IMR-90 (cell line): ENCODE measurements at regions not wholly inside any gene's neighbourhood (a gene's known extent, or its start where the extent isn't known, plus 50 kb on each side); places are given as distances from the start of the nearest gene placed in this dataset.

ENCODE experiments used
- ATAC-seq: fragments of 200-7000 bp; cut with Tn5 transposase; 2 replicates; pipeline ENCODE4 v1.9.1; 2020; ENCODE audit warnings: low read depth, mild to moderate bottlenecking, moderate library complexity
- BruUV-seq: library from RNA; stranded (reverse); fragments of 400-500 nt; replicated peaks from 2 replicates; lab custom pipeline; 2021; lab: Mats Ljungman, UMichigan
- CTCF ChIA-PET: fragments of 300-600 bp; formaldehyde crosslinking; extraction: SDS; loops from one replicate; lab custom pipeline; 2021; ENCODE audit warnings: antibody characterized with exemption; lab: Yijun Ruan, JAX
- POLR2A ChIA-PET: fragments of 300-600 bp; sonication (Branson Sonifier 250); formaldehyde crosslinking; loops from one replicate; lab custom pipeline; 2022; ENCODE audit warnings: antibody characterized with exemption; ENCODE audit not compliant: unreplicated experiment; lab: Charles Lee
- DNase-seq: peaks from one replicate; pipeline ENCODE4 v3.0.0; 2013
- H2AFZ ChIP-seq: replicated peaks from 2 replicates; pipeline ENCODE3; 2013; ENCODE audit warnings: low read length, mild to moderate bottlenecking; ENCODE audit not compliant: poor library complexity
- H2AK5ac ChIP-seq: 2 replicates; pipeline ENCODE4 v1.6.1; 2013; ENCODE audit warnings: low read depth, low read length, inconsistent platforms
- H2AK9ac ChIP-seq: replicated peaks from 2 replicates; pipeline ENCODE3; 2013; ENCODE audit warnings: mild to moderate bottlenecking, low read depth, low read length, moderate library complexity; ENCODE audit not compliant: poor library complexity
- H2BK120ac ChIP-seq: 2 replicates; pipeline ENCODE4 v1.6.1; 2013; ENCODE audit warnings: low read depth, low read length, inconsistent platforms
- H2BK15ac ChIP-seq: 3 replicates; pipeline ENCODE4 v1.6.1; 2013; ENCODE audit warnings: low read depth, low read length, inconsistent platforms
- H2BK20ac ChIP-seq: 2 replicates; pipeline ENCODE4 v1.6.1; 2013; ENCODE audit warnings: low read depth, mild to moderate bottlenecking, inconsistent platforms, low read length, moderate library complexity
- H2BK5ac ChIP-seq: 2 replicates; pipeline ENCODE4 v1.6.1; 2013; ENCODE audit warnings: mild to moderate bottlenecking, low read depth, low read length, inconsistent platforms; ENCODE audit not compliant: poor library complexity, severe bottlenecking
- H3K14ac ChIP-seq: replicated peaks from 2 replicates; pipeline ENCODE4 v1.6.1; 2013; ENCODE audit warnings: low read depth, low read length, inconsistent platforms
- H3K18ac ChIP-seq: 2 replicates; pipeline ENCODE4 v1.6.1; 2013; ENCODE audit warnings: low read depth, low read length, control low read depth
- H3K23ac ChIP-seq: 2 replicates; pipeline ENCODE4 v1.6.1; 2013; ENCODE audit warnings: low read depth, low read length, inconsistent platforms
- H3K27ac ChIP-seq: 2 replicates; pipeline ENCODE4 v1.5.1; 2013; ENCODE audit warnings: mild to moderate bottlenecking, control low read depth, low read length; ENCODE audit not compliant: insufficient read depth
- H3K27me3 ChIP-seq: 2 replicates; pipeline ENCODE4 v1.6.1; 2013; ENCODE audit warnings: low read length; ENCODE audit not compliant: control insufficient read depth, insufficient read depth
- H3K36me3 ChIP-seq: 2 replicates; pipeline ENCODE4 v1.6.1; 2013; ENCODE audit warnings: low read length, mixed read lengths; ENCODE audit not compliant: control insufficient read depth, insufficient read depth
- H3K4ac ChIP-seq: 2 replicates; pipeline ENCODE4 v1.6.1; 2013; ENCODE audit warnings: low read depth, low read length, inconsistent platforms
- H3K4me1 ChIP-seq: 2 replicates; pipeline ENCODE4 v1.6.1; 2013; ENCODE audit warnings: low read length, mixed read lengths; ENCODE audit not compliant: control insufficient read depth, insufficient read depth
- H3K4me2 ChIP-seq: 2 replicates; pipeline ENCODE4 v1.6.1; 2013; ENCODE audit warnings: low read depth, mild to moderate bottlenecking, control low read depth, low read length, moderate library complexity
- H3K4me3 ChIP-seq: 2 replicates; pipeline ENCODE4 v1.5.1; 2013; ENCODE audit warnings: low read depth, mild to moderate bottlenecking, control low read depth, low read length, moderate library complexity; ENCODE audit not compliant: insufficient read depth
- H3K56ac ChIP-seq: 2 replicates; pipeline ENCODE4 v1.6.1; 2013; ENCODE audit warnings: low read length, inconsistent platforms; ENCODE audit not compliant: insufficient read depth; ENCODE audit errors: extremely low read depth
- H3K79me1 ChIP-seq, 2 experiments: 2 replicates each; pipeline ENCODE4 v1.6.1; 2013; ENCODE audit warnings: low read length in 2 of 2, inconsistent platforms in 1 of 2, low read depth in 1 of 2
- H3K9ac ChIP-seq: 2 replicates; pipeline ENCODE4 v1.6.1; 2013; ENCODE audit warnings: low read depth, low read length, control low read depth
- H3K9me1 ChIP-seq: 2 replicates; pipeline ENCODE4 v1.6.1; 2013; ENCODE audit warnings: low read length, inconsistent platforms; ENCODE audit not compliant: insufficient read depth
- H3K9me3 ChIP-seq: 2 replicates; pipeline ENCODE4 v1.6.1; 2013; ENCODE audit warnings: low read length; ENCODE audit not compliant: control insufficient read depth, insufficient read depth
- H4K20me1 ChIP-seq: 2 replicates; pipeline ENCODE4 v1.6.1; 2013; ENCODE audit warnings: low read length, inconsistent platforms; ENCODE audit not compliant: insufficient read depth
- H4K5ac ChIP-seq: 2 replicates; pipeline ENCODE4 v1.6.1; 2013; ENCODE audit warnings: mild to moderate bottlenecking, low read depth, low read length, control low read depth
- H4K8ac ChIP-seq, 2 experiments: 2 replicates each; pipeline ENCODE4 v1.6.1; 2013; ENCODE audit warnings: low read depth in 2 of 2, low read length in 2 of 2, control low read depth in 1 of 2, inconsistent platforms in 1 of 2
- H4K91ac ChIP-seq: 2 replicates; pipeline ENCODE4 v1.6.1; 2013; ENCODE audit warnings: low read depth, low read length, inconsistent platforms; ENCODE audit not compliant: insufficient read depth
- BHLHE40 ChIP-seq: fragments of 150-350 bp; IDR thresholded peaks from 2 replicates; pipeline ENCODE4 v1.6.1; 2016; ENCODE audit warnings: mild to moderate bottlenecking, low read depth, low read length
- CEBPB ChIP-seq: IDR thresholded peaks from 2 replicates; pipeline ENCODE4 v1.6.1; 2012; ENCODE audit warnings: low read depth, low read length, improper control_type of control experiment
- CHD1 ChIP-seq: IDR thresholded peaks from 2 replicates; pipeline ENCODE4 v1.6.1; 2012; ENCODE audit warnings: low read depth, low read length, improper control_type of control experiment
- CTCF ChIP-seq: conservative IDR thresholded peaks from 2 replicates; pipeline ENCODE4 v1.5.1; 2012; ENCODE audit warnings: mild to moderate bottlenecking, low read depth, low read length, improper control_type of control experiment
- ELK1 ChIP-seq: fragments of 150-350 bp; IDR thresholded peaks from 2 replicates; pipeline ENCODE4 v1.6.1; 2016; ENCODE audit warnings: low read depth, mild to moderate bottlenecking, low read length, moderate library complexity, borderline replicate concordance
- FOS ChIP-seq: fragments of 150-350 bp; IDR thresholded peaks from 2 replicates; pipeline ENCODE4 v1.6.1; 2016; ENCODE audit warnings: low read depth, low read length
- MAFK ChIP-seq: IDR thresholded peaks from 2 replicates; pipeline ENCODE4 v1.6.1; 2012; ENCODE audit warnings: low read depth, low read length, improper control_type of control experiment
- MAZ ChIP-seq: IDR thresholded peaks from 2 replicates; pipeline ENCODE4 v1.6.1; 2012; ENCODE audit warnings: low read depth, mild to moderate bottlenecking, low read length, improper control_type of control experiment, moderate library complexity, borderline replicate concordance
- MXI1 ChIP-seq: IDR thresholded peaks from 2 replicates; pipeline ENCODE4 v1.6.1; 2012; ENCODE audit warnings: low read depth, mild to moderate bottlenecking, low read length, moderate library complexity, borderline replicate concordance
- NFE2L2 ChIP-seq: fragments of 150-350 bp; IDR thresholded peaks from 2 replicates; pipeline ENCODE4 v1.6.1; 2016; ENCODE audit warnings: low read depth, mild to moderate bottlenecking, low read length
- POLR2A ChIP-seq: IDR thresholded peaks from 2 replicates; pipeline ENCODE4 v1.6.1; 2012; ENCODE audit warnings: mild to moderate bottlenecking, low read depth, low read length
- RAD21 ChIP-seq: IDR thresholded peaks from 2 replicates; pipeline ENCODE4 v1.6.1; 2012; ENCODE audit warnings: low read length, improper control_type of control experiment
- RCOR1 ChIP-seq: IDR thresholded peaks from 2 replicates; pipeline ENCODE4 v1.6.1; 2012; ENCODE audit warnings: mild to moderate bottlenecking, low read length, improper control_type of control experiment; ENCODE audit not compliant: insufficient replicate concordance
- RFX5 ChIP-seq: IDR thresholded peaks from 2 replicates; pipeline ENCODE4 v1.8.0; 2012; ENCODE audit warnings: low read depth, mild to moderate bottlenecking, low read length, moderate library complexity
- SMC3 ChIP-seq: fragments of 150-350 bp; IDR thresholded peaks from 2 replicates; pipeline ENCODE4 v1.6.1; 2016; ENCODE audit warnings: low read depth, mild to moderate bottlenecking, antibody characterized with exemption, low read length, moderate library complexity
- USF2 ChIP-seq: fragments of 150-350 bp; IDR thresholded peaks from 2 replicates; pipeline ENCODE4 v1.6.1; 2017; ENCODE audit warnings: mild to moderate bottlenecking, antibody characterized with exemption, low read length, low read depth
- WGBS, 2 experiments: methylation state at CpG; one replicate each; pipeline versions ENCODE4 v1.1.5 to v1.1.7; 2013; ENCODE audit warnings: missing lambda C conversion rate in 2 of 2; ENCODE audit not compliant: insufficient read length in 1 of 2; ENCODE audit errors: extremely low coverage in 2 of 2; 5-methylcytosine and 5-hydroxymethylcytosine counted together
- dilution Hi-C: fragments of 300-500 bp; cut with HindIII; formaldehyde crosslinking; loops from one replicate; pipeline ENCODE4 v1.14.3; 2018; ENCODE audit warnings: low sequenced_read_pairs; ENCODE audit not compliant: unreplicated experiment
- in situ Hi-C: fragments of 300-500 bp; cut with MboI; formaldehyde crosslinking; loops from 3 replicates; pipeline ENCODE4 v1.14.3; 2019; ENCODE audit warnings: low sequenced_read_pairs, inconsistent platforms, mixed read lengths
- intact Hi-C: fragments of 100-400 bp; cut with micrococcal nuclease; formaldehyde crosslinking; loops from 2 replicates; pipeline ENCODE4 v1.10.0; 2022

GRCh38 chr4:163042306-163042705 is 124.4 kb downstream of the NAF1 start:
- in situ Hi-C loops, result no loop called here
- Histone ChIP-seq H4K5ac (no peak overlapping the region), H3K9me1 (no peaks in the 10 kb centered on the region), H3K27me3 (no peaks in the 10 kb centered on the region), H2BK5ac (no peak overlapping the region), H2AFZ (no peak overlapping the region), H3K14ac (no peak overlapping the region), H2BK15ac (no peak overlapping the region), H3K56ac (no peak overlapping the region), H3K4ac (no peak overlapping the region), H2BK120ac (no peak overlapping the region), H2AK9ac (no peak overlapping the region), H3K79me1 (no peaks in the 10 kb centered on the region), H3K4me2 (no peak overlapping the region), H4K20me1 (no peaks in the 10 kb centered on the region), H3K23ac (no peak overlapping the region), H2AK5ac (no peak overlapping the region), H2BK20ac (no peak overlapping the region), H4K91ac (no peak overlapping the region), H3K4me1 (no peaks in the 10 kb centered on the region), H3K18ac (no peak overlapping the region), H3K9me3 (0 out of 2 replicates have a peak, but pooled peaks cover 2% of the 10 kb centered on the region), H3K27ac (no peak overlapping the region), H4K8ac (no peak overlapping the region), H3K9ac (no peak overlapping the region), H3K4me3 (no peak overlapping the region), H3K36me3 (no peaks in the 10 kb centered on the region)
- dilution Hi-C loops, result no loop called here
- intact Hi-C loops, result no loop called here
- ChIA-PET CTCF (no interaction called here), POLR2A (no interaction called here)
- no peak for ATAC-seq
- WGBS, 2 experiments, result no CpG with 5 or more reads among the region's 3 CpGs
- no peak for TF ChIP-seq RCOR1
- TF ChIP-seq FOS, result no peak
- TF ChIP-seq MXI1, result no peak
- no peak for TF ChIP-seq CTCF
- no peak for TF ChIP-seq CHD1
- TF ChIP-seq SMC3, result no peak
- no peak for TF ChIP-seq NFE2L2
- TF ChIP-seq BHLHE40, result no peak
- TF ChIP-seq CEBPB, result no peak
- no peak for TF ChIP-seq MAFK
- no peak for TF ChIP-seq USF2
- TF ChIP-seq MAZ, result no peak
- TF ChIP-seq RFX5, result no peak
- TF ChIP-seq POLR2A, result no peak
- TF ChIP-seq RAD21, result no peak
- no peak for TF ChIP-seq ELK1
- no TSS peak for BruUV-seq
- DNase-seq, result no peak
